ENCODE measurements at regions not wholly inside any gene's neighbourhood (a gene's known extent, or its start where the extent isn't known, plus 50 kb on each side); places are given as distances from the start of the nearest gene placed in this dataset.

- Histone ChIP-seq H3K18ac (ENCODE audit: extremely low read depth, low read length) (no peak overlapping the region), H3K4me3 (ENCODE audit: extremely low read depth in 1 of 4, insufficient read depth in 2 of 4, low read depth in 3 of 4, low read length in 4 of 4) (no peak overlapping the region), H3K9ac (replicated peaks in 1 of 4; ENCODE audit: extremely low read depth in 1 of 4, low read depth in 3 of 4, low read length in 3 of 4) (no peak overlapping the region), H2BK12ac (ENCODE audit: low read depth, low read length) (no peak overlapping the region), H3K27me3 (replicated peaks in 1 of 4; ENCODE audit: control insufficient read depth in 3 of 4, extremely low read depth in 1 of 4, insufficient read depth in 3 of 4, low read length in 3 of 4) (no peaks in the 10 kb centered on the region), H3K27ac (ENCODE audit: low read depth, low read length) (no peak overlapping the region), H3K23me2 (ENCODE audit: low read depth, low read length) (no peaks in the 10 kb centered on the region), H3K79me1 (ENCODE audit: low read depth, low read length) (no peaks in the 10 kb centered on the region), H4K20me1 (replicated peaks in 1 of 2; ENCODE audit: control insufficient read depth in 1 of 2, insufficient read depth in 2 of 2, low read length in 2 of 2) (no peaks in the 10 kb centered on the region), H4K5ac (ENCODE audit: insufficient read length, low read depth, low read length) (no peak overlapping the region), H3K4me1 (replicated peaks in 1 of 4; ENCODE audit: control insufficient read depth in 3 of 4, insufficient read depth in 4 of 4, low read length in 3 of 4) (peaks cover 2 to 8% (median 5%) of the 10 kb centered on the region in 4 experiments; a peak in 6 of 7 replicates), H3K4me2 (ENCODE audit: insufficient read depth in 1 of 2, low read depth in 2 of 2, low read length in 2 of 2) (no peak overlapping the region), H2BK120ac (replicated peaks; ENCODE audit: low read depth, low read length) (no peak overlapping the region), H3K4ac (replicated peaks; ENCODE audit: insufficient read length, low read depth, low read length) (no peak overlapping the region), H3K36me3 (ENCODE audit: control insufficient read depth in 2 of 4, insufficient read depth in 4 of 4, low read length in 3 of 4) (no peaks in the 10 kb centered on the region), H2BK20ac (ENCODE audit: low read length) (no peak overlapping the region), H3K23ac (ENCODE audit: insufficient read length) (no peak overlapping the region), H2AK5ac (ENCODE audit: low read depth, low read length) (no peak overlapping the region), H2BK5ac (ENCODE audit: low read depth, low read length) (no peak overlapping the region), H3K79me2 (ENCODE audit: control insufficient read depth in 1 of 2, insufficient read depth in 2 of 2, low read length in 2 of 2) (no peaks in the 10 kb centered on the region), H4K91ac (replicated peaks; ENCODE audit: insufficient read length, low read length) (no peak overlapping the region), H2AFZ (ENCODE audit: low read length) (no peak overlapping the region), H3K14ac (ENCODE audit: insufficient read length) (no peak overlapping the region), H3K56ac (replicated peaks; ENCODE audit: insufficient read length, low read depth, low read length) (no peak overlapping the region), H4K8ac (ENCODE audit: extremely low read depth, insufficient read depth, low read length) (no peak overlapping the region), H3K9me3 (ENCODE audit: insufficient read depth in 2 of 2, low read depth in 1 of 2, low read length in 1 of 2) (no peaks in the 10 kb centered on the region), H2BK15ac (ENCODE audit: low read length) (no peak overlapping the region)
- WGBS, 2 experiments (ENCODE audit: extremely low coverage in 1 of 2, insufficient coverage in 1 of 2, insufficient read length in 1 of 2, insufficient replicate concordance in 2 of 2, low coverage in 1 of 2, low lambda C conversion rate in 2 of 2, missing lambda C conversion rate in 1 of 2): 91% methylated on average over 4 of the region's 4 CpGs; no CpG with 5 or more reads in 1 of the 2 experiments
- TF ChIP-seq TAF7 (optimal IDR thresholded peaks at IDR 0.05; ENCODE audit: borderline replicate concordance, low read depth, low read length): no peak
- TF ChIP-seq HDAC2 (IDR thresholded peaks at IDR 0.05; ENCODE audit: borderline replicate concordance in 1 of 2, low read depth in 2 of 2, low read length in 2 of 2): no peak
- TF ChIP-seq JUN (IDR thresholded peaks at IDR 0.05; ENCODE audit: low read depth, low read length): no peak
- TF ChIP-seq PHF8 (conservative IDR thresholded peaks at IDR 0.05; ENCODE audit: low read depth, low read length): no peak
- no peak for TF ChIP-seq CHD1 (IDR thresholded peaks at IDR 0.05; ENCODE audit: low read depth, low read length)
- TF ChIP-seq SRF (IDR thresholded peaks at IDR 0.05; ENCODE audit: low read depth, low read length): no peak
- TF ChIP-seq, protein P1, sequence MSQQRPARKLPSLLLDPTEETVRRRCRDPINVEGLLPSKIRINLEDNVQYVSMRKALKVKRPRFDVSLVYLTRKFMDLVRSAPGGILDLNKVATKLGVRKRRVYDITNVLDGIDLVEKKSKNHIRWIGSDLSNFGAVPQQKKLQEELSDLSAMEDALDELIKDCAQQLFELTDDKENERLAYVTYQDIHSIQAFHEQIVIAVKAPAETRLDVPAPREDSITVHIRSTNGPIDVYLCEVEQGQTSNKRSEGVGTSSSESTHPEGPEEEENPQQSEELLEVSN (IDR thresholded peaks at IDR 0.05): no peak
- TF ChIP-seq GTF2F1 (IDR thresholded peaks at IDR 0.05; ENCODE audit: borderline replicate concordance, low read depth, low read length): no peak
- POLR2A ChIA-PET (ENCODE audit: partially characterized antibody): no interaction called here
- CTCF ChIA-PET (ENCODE audit: partially characterized antibody): interaction anchor here (0.6 to 2.4 kb wide), 5 partner anchors 9 to 1668 kb away, joined by 3 to 12 read pairs (median 6); no protein-coding TSS in a partner anchor
- FAIRE-seq (no peak), DNase-seq (ENCODE audit: low read depth in 1 of 2, low spot score in 2 of 2) (no peak)
These were observed 82.7 kb upstream of the DRD2 start for GRCh38 chr11:113557926-113558325.

All from H1 (cell line).